Activated T-cell treated with anti-CD3 and anti-CD28 coated beads, Interleukin-2, amount 50 U/mL, for 48 hours (primary cell): ENCODE measurements at regions not wholly inside any gene's neighbourhood (a gene's known extent, or its start where the extent isn't known, plus 50 kb on each side); places are given as distances from the start of the nearest gene placed in this dataset.

Experiments used
- DNase-seq, 2 experiments: peaks; one replicate each; pipeline ENCODE4 v3.0.0-alpha.2; 2020

DNA sequence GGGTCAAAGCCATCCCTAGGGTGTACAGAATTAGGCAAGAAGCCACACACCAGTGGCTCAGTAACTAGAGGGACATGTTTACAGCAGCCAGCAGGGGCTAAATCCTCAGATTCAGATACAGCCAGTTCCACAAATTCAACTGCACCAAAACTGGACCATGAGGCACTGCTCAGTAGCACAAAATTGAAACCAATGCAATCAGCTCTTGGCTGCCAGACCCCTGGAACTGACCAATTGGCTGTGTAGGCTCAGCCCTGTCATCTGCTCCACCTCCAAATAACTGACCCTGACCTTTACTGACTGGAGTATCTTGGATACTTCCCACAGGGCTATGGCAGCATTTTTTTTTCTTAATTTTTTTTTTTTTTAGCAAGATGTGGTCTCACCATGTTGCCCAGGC is 226.5 kb downstream of the FOXO1 start:
- DNase-seq, result no peak

DNA sequence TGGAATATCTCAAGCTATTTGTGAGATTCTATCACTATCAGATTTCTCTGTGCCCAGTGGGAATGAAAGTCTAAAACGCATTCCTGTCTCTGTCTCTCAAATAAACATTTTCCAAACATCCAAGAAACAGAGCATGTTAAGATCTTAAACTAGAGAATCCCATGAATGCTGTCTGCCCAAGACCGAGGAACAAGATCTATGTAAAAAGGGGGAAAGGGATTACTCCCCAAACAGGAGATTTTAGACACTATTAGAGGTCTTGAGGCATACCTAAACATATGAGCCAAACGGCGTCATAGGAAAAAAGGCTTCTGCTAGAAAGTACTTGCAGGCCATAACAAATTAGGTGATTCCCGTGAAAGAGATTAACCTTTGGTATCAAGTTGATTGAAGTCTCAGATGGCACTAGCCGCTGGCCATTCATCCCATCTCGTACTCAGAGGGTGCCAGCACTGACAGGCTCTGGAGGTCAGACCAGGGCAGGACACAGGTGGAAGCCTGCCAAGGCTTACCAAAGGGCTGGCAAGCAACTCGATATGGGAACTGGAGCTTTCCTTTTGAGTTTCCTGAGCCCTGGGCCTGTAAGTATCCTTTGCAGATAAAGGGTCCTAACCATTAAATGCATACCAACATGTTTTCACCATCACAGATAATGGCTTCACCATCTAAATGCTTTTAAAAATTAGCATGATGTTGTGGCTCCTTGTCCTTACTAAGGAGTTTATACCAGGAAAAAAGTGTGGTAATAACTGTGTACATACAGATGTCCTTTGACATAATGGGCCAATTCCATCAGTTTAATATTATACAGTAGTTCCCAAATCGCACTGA is 225.2 kb downstream of the FOXO1 start:
- no peak for DNase-seq

DNA sequence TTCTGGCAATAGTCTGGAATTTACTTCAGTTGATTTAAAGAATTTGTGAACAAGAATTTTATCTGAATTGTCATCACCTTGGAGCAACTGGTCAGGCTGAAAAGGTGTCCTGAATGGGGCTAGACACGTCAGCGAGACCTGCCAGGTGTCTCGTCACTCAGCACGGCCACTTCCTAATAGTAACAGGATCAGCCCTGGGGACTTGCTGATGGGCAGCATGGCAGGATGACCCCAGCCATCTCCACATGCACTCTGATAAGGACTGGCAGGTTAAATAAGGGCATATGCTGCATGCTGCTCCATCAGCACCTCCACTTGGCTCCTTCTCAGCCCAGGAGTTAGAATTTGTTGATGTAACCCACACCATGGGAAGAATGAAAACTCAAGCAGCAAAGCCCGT is 224.2 kb downstream of the FOXO1 start:
- DNase-seq, result no peak

DNA sequence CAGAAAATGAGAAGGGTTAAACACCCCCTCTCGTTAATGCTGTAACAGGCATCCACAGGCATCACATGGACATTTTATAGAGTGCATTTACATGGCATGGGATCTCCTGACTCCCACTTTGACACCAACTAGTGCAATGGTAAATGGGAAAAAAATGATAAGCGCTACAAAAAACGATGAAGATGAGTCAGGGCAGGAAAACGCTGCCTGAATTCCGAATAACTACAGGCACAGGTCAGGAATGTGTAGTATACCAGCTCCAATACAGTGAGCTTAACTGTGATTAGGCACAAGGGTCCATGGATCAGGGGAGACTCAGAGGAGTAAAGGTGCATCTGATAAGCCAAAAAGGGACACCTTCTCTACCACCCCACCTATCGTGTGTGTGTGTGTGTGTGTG is 223.6 kb downstream of the FOXO1 start:
- DNase-seq, result no peak

DNA sequence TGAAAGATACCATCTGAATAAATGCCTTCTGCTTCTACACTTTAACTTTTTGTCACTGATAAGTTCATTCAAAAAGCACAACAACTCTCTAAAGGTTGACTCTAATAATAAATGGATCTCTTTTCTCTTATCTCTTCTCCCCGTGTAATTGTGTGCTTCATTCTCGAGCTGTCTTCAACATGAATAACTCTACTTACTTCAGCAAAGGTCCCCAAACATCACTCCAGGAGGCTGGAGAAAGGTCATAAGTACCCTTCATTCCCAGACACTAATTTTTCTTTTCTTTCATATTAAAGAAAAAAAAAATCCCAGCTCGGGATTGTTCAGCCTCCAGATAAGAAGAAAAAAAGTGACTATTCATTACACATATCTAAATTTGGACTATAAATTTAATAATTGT is 222.2 kb downstream of the FOXO1 start:
- no peak for DNase-seq

DNA sequence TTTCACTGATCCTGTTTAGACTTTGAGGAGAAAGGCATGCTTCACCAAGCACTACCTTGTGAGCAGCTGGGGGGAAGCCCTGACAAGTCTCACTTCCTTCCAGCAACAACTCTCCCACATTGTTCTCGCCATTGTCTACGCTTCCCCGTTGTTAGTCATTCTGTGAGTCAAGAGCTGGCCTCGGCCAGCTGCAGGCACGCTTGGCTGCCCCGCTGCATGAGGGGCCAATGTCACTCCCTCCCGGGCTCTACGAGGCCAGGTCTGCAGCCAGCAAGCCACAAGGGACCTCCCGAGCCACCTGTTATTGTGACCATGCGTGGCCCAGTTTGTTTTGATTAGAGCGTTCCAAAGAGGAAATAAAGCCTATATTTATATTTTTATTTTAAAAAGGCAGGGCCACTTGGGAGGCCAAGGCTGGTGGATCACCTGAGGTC is 220.9 kb downstream of the FOXO1 start:
- peak; percentile 38 to 51 for DNase-seq

DNA sequence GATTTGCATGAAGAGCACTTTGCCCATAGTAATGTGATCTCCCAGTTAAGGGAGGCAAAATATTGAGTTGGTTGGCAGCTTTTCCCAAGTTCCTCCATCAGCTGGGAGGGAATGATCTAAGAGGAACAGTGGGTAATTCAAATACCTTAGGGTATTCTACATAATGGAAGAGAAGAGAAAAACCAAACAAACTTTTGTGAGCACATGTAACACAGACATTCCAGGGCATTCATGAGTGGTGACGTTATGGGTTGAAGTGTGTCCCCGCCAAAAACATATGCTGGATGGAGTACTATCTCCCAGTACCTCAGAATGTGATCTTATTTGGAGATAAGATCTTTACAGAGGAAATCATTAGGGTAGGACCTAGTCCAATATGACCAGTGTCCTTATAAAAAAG is 220.1 kb downstream of the FOXO1 start:
- DNase-seq, result no peak

DNA sequence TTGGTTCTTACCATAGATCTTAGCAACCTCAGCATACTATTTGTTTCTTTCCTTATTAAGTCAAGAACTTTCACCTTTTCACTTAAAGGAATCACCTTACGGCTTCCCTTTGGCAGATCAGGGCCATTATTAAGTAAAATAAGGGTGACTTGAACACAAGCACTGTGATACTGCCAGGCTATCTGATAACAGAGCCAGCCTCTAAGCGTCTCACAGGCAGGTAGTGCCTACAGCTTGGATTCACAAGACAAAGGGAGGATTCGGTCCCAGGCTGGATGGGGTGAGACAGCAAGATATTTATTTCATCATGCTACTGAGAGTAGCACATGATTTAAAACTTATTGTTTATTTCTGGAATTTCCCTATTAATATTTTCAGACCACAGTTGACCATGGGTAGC is 218.6 kb downstream of the FOXO1 start:
- DNase-seq, result no peak

DNA sequence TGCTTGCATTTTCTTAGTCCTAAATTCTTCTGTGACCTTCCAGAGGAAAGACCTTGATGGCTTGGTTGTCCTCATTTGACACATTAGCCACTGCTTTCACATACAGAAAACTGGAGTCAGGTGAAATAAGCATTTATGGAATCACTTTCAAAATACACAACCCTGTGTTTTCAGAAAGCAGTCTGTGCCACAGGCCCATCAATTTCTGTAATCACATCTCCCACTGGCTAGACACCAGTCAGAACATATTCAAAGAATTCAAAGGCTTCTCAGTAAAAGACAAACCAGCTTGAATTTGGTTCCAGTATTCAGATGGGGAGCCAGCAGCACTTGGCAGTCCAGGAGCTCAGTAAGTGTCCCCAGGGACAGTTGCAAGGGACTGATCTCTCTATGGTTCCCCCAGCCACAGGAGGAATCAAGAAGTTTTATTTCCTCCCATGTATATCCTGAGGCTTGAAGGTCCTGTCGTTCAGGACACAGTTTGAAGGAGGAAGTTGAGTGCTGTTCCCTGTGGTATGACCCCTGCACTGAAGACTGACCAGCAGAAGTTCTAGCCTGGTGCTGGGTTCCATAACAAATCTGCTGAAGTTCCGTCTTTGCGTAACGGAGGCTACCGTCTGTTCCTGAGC is 214.3 kb downstream of the FOXO1 start:
- DNase-seq, result no peak

DNA sequence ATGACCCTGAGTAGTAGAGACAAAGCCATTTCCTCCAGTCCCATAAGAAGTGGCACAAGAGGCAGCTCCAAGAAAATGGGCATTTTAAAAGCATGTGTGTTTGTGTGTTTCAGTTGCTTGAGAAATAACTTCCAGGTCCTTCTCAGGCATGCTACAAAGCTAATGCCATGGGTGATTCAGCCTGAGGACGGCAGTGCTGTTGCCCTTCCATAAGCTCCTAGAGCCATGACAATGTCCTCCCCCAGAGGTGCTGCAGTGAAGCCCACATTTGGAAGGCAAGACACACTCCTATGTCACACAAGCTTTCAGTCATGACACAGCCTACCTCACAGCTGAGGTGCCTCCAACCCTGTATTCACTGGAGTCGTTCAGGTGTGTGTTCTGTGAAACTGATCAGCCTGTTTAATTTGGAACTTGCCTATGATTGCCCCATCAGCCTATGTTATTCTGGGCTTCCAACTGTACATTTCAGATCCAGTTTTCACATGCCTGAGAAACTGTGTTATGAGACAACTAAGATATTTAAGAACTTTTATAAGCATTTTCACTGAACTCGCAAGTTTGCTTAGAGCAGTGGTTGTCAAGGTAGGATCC is 213.6 kb downstream of the FOXO1 start:
- DNase-seq, result no peak

DNA sequence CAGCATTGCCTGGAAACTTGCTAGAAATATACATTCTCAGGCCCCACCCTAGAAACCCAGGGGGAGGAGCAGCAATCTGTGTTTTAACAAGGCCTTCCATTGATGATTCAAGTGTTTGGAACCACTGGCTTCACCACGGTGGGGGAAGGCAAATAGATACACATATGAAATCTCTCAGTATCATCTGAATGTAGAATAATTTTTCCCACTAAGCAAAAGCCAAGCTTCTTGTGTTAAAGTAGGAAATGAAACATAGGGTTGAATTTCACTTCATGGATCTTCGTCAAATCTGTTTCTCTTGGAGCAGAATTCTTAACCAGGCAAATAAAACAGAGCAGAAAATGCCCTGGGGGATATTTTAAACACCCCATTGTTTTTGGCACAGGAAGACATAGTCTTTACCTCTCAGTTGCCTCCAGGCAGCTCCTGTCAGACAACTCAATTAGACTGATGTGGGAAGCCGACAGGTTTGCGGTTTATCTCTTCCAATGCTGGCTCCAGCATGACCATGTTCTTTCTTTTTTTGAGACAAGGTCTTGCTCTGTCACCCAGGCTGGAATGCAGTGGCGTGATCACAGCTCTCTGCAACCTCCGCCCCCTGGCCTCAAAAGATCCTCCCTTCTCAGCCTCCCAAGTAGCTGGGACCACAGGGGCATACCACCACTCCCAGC is 213.0 kb downstream of the FOXO1 start:
- DNase-seq, result no peak

DNA sequence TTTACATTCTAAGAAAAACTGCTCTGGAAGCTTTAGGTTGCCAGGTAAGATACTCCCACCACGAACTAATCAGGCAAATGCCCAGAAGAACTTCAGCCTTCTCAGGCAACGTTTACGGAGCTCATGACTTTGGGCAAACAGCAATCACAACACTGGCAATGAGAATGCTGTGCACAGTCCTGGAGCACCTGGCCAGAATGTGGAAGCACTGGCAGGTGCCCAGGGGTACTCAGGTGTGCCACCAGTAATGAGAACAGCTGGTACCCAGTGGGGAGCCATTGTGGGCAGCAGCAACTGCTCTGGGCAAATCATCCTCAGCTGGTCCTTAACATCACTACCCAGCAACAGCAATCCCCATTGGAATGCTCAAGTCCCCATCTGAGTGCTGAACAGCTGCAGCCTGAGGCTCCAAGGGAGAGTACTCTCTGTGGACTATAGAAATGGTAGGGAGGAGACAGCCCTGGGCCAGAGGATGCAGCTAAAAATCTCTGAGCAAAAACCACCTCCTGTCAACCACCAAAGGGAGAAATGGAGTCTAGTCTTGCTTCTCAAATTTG is 210.0 kb downstream of the FOXO1 start:
- DNase-seq, result no peak

DNA sequence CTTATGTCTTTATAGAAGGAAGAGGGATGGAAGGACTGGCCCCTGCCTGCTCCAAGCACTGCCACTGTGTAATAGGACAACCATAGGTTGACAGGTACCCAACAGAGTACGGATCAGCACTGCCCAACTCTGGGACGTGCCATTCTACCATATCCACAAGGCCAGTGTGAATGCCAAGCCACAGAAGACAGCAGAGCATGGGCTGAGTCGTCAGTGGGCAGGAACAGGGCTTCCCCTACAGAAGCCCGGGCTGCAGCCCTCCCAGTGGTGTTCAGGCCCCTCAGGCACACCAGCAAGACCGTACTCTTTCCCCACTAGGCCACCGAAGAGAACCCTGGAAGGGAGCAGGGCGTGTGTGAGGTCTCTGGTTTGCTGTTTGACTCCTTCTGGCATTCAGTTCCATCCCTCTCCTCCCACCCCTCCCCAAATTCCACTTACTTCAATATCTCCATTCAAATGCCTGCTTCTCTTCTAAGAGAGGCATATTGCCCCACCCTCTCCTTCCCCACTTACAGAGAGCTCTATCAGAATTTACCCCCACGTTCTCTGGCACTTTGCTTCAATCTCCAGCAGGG is 209.4 kb downstream of the FOXO1 start:
- no peak for DNase-seq

DNA sequence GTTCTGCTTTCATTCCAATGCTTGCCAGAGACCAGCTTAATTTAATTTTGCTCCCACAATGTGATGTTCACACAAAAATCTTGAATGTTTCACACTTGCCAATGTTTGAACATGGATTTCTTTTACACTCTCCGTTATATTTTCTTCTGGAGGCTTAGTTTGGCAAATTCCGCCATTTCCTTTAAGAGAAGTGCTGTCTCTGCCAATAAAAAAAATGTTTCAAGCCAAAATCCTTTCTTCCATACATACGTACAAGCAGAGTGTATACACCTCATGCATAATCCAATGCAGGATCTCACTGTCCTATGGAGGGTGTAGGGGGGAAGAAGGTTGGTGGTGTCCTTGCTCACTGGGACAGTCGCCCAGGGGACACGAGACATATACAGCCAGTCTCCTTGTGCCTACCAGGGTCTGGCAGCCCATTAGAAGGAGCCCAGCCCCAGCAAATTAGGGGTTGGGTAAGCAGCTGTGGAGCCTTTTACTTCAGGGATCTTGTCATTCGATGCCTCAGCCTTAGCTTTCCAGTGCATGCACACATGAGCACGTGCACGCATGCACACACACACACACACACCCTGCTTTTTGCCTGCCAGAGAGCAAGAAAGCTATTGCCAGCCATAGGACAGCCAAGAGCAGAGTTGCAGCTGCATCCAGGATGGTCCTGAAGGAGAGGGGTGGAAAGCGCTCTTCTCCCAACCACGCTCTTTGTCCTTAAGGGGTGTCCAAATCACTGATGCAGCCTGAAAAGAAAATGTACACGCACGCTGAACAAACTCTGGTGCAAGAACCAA is 208.3 kb downstream of the FOXO1 start:
- no peak for DNase-seq

DNA sequence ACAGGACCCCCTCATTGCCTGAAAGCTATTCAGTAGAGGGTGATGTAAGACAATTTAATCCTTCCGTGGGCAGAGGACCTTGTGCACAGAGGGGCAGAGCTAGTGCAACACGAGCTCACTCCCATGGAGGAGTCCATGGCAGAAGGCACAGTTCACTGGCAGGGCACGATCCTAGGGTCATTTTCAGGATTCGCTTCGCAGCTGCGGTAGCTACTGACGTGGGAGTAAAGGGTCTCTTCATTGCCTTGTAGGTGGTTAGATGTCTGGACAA is 207.8 kb downstream of the FOXO1 start:
- no peak for DNase-seq

DNA sequence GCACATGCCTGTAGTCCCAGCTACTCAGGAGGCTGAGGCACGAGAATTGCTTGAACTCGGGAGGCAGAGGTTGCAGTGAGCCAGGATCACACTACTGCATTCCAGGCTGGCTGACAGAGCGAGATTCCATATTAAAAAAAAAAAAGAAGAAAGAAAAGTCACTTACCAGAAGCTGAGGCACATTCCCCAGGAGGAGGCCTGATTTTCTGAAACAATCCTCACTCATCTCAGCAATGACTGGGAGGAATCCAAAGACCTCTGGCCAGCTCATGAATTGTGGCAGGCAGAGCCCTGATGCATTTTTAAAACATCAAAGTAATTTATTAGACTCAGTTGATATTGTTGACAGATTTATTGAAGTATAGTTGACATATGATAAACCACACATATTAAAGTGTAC is 206.3 kb downstream of the FOXO1 start:
- no peak for DNase-seq

DNA sequence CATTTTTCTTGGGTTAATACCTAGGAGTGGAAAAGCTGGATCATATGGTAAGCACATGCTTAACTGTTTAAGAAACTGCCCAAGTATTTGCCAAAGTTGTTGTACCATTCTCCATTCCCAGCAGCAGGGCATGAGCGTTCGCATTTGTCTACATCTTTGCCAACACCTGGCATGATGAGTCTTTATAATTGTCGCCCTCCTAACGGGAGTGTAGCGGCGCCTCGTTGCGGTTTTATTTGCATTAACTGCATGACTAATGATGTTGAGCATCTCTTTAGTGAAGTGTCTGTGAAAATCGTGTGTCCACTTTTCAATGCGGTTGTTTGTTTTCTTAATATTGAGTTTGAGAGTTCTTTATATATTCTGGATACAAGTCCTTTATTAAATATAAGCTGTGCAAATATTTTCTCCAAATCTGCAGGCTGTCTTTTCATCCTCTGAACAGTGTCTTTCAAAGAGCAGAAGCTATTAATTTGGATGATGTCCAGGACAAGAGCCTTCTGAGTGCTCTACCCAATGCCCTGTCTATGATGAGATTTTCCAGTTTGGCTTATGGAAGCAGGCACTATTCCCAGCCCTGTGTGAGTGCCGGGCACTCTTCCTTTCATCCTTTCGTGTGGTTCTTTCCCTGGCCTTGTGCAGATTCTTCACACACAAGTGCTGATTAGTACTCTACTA is 202.0 kb downstream of the FOXO1 start:
- DNase-seq, result no peak

DNA sequence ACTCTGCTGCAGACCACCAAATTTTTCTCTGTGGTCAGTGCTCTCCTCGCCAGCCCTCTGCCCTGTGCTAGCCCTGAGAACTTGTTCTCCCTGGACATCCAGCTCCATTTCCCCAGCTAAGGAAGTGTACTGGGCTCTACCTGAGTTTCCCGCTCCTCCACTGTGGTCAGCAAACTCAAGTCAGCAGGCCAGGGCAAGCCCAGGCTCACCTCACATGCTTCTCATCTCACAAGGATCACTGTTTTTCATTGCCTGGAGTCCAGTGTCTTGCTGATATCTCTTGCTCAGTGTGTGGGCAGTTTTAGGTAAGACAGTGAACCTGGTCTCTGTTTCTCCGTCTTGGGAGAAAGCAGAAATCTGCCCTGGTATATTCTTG is 201.4 kb downstream of the FOXO1 start:
- DNase-seq, result no peak

DNA sequence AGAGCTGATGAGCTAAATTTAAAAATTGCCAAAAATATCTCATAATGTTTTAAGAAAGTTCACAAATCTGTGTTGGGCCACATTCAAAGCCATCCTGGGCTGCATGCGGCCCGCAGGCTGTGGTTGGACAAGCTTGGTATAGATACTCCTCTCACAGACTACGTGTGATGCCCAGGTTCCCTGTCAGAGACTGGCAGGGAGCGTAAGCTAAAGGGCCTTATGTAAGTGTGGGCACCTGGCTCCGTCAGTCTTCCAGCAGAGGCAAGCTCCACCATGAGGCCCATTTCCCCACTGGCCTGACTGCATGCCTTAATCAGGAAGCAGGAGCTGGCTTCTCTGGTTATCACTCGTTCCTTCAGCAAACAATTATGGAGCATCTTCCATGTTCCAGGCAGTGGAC is 200.2 kb downstream of the FOXO1 start:
- no peak for DNase-seq

DNA sequence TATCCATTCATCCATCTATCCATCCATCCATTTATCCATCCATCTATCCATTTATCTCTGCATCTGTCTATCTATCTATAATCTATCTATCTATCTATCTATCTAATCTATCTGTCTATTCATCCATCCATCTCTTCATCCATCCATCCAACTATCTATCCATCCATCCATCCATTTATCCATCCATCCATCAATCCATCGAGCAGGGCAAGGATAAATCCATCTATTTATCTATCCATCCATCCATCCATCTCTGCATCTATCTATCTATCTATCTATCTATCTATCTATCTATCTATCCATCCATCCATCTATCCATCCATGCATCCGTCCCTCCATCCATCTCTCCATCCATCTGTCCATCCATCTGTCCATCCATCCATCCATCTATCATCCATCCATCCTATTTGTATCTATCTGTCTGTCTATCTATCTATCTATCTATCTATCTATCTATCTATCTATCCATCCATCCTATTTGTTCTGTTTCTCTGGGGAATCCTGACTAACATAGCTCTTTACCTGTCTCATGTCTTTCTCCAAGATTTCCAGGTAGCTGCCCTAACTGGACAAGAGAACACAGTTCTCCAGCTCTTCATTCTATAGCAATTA is 198.1 kb downstream of the FOXO1 start:
- no peak for DNase-seq

DNA sequence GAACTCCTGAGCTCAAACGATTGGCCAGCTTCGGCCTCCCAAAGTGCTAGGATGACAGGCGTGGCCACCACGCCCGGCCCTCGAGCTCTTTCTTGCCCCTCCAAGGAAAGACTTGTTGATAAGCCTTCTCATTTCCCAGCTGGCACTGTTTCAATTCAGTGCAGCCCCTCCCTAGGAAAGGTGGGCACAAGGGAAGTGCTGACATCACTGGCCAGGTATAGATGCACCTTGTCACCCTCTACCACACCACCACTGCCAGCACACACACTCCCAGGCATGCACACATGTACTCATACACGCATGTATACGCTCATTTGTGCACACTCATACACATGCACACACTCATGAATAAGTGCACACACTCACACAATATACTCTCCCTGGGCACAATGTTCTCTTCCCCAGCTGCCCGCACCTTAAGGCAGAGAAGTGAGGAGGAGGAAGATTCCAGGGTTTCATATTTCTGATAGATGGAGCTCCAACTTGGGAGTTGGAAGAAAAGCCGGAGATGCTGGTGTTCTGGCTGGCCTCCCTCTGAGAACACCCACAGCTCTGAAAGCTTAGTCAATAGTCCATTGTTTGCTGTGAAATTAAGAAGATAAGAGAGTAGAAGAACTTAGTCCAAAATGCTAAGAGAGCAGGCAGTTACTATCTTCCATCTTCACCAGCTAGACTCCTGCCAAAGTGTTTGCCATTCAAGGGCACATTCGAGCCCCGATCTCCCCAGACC is 196.7 kb downstream of the FOXO1 start:
- DNase-seq, result no peak
